Aorta (tissue), 5 donors: ENCODE measurements at regions not wholly inside any gene's neighbourhood (a gene's known extent, or its start where the extent isn't known, plus 50 kb on each side); places are given as distances from the start of the nearest gene placed in this dataset.

Source experiments
- ATAC-seq: fragments of 200-7000 bp; cut with Tn5 transposase; one replicate; pipeline ENCODE4 v1.9.1; 2022; ENCODE audit warnings: moderate library complexity; ENCODE audit not compliant: low FRiP score
- DNase-seq, 2 donors: peaks; one replicate each; pipeline ENCODE4 v3.0.0-alpha.2; 2020
- H3K27ac ChIP-seq, 2 donors: one replicate each; pipeline ENCODE4 v1.5.1; 2013; ENCODE audit warnings: low read length in 2 of 2, mild to moderate bottlenecking in 2 of 2, moderate library complexity in 2 of 2, control low read depth in 1 of 2, inconsistent platforms in 1 of 2, low read depth in 1 of 2
- H3K27me3 ChIP-seq, 2 donors: one replicate each; pipeline ENCODE4 v1.6.1; 2013; ENCODE audit warnings: control low read depth in 1 of 2, low read length in 1 of 2, mild to moderate bottlenecking in 1 of 2, moderate library complexity in 1 of 2; ENCODE audit not compliant: insufficient read depth in 2 of 2, control insufficient read depth in 1 of 2
- H3K36me3 ChIP-seq, 2 donors: one replicate each; pipeline ENCODE4 v1.6.1; 2013; ENCODE audit warnings: control low read depth in 1 of 2, low read length in 1 of 2, mild to moderate bottlenecking in 1 of 2; ENCODE audit not compliant: insufficient read depth in 2 of 2, control insufficient read depth in 1 of 2
- H3K4me1 ChIP-seq, 2 donors: one replicate each; pipeline ENCODE4 v1.6.1; 2013; ENCODE audit warnings: low read length in 2 of 2, control low read depth in 1 of 2, mild to moderate bottlenecking in 1 of 2, moderate library complexity in 1 of 2; ENCODE audit not compliant: insufficient read depth in 2 of 2, control insufficient read depth in 1 of 2
- H3K4me3 ChIP-seq, 2 donors: one replicate each; pipeline ENCODE4 v1.5.1; 2013; ENCODE audit warnings: low read length in 2 of 2, control low read depth in 1 of 2, mild to moderate bottlenecking in 1 of 2
- H3K9me3 ChIP-seq: one replicate; pipeline ENCODE4 v1.6.1; 2013; ENCODE audit warnings: mild to moderate bottlenecking, low read length; ENCODE audit not compliant: control insufficient read depth
- WGBS, 2 donors: extraction: QIAGEN DNeasy Blood & Tissue Kit; methylation state at CpG; one replicate each; pipeline ENCODE4 v1.1.7; 2013; 5-methylcytosine and 5-hydroxymethylcytosine counted together
- intact Hi-C, 2 donors: fragments of 100-400 bp; cut with DNase I; formaldehyde crosslinking; loops; one replicate each; pipeline versions ENCODE4 v1.14.2 to v1.15.0; 2022
- donor health status: healthy with polysubstance abuse.
- donor health status: Bipolar disorder and iron deficiency.
- donor health status: DM: no; HTN: no; CAD: no.
- donor health status: DM: no; HTN: no; CAD: no.
- donor health status: DM: yes; HTN: yes; CAD: no.

DNA sequence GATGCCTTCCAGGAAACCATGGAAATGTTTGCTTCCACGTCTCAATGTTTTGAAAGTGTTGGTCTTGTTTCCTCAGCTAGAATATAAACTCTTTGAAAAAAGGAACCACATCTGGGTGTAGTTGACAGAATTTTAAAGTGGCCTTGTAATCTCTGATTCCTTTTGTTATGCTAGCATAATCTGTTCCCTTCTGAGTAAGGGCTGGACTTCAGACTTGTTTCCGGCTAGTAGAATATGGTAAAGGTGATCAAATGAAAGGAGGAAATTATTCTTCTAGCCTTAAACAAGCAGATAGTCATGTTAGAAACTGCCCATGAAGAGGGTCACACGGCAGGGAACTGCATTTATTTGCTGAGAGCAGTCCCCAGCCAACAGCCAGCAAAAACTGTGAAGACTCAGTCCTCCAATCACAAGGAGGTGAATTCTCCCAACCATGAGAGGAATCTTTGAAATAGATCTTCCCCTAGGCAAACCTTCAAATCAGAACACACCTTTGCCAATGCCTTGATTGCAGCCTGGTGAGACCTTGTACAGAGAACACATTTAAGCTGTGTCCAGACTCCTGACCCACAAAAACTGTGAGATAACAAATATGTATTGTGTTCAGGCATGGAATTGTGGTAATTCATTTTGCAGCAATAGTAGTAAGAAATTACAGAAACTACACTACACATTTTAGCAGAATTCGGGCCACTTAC, 316.9 kb upstream of the SP8 start:
- no peak overlapping the region for H3K27ac ChIP-seq
- WGBS, 2 donors: 72% methylated on average over 4 of the region's 4 CpGs
- H3K27me3 ChIP-seq: no peaks in the 10 kb centered on the region
- intact Hi-C loops: no loop called here
- no peaks in the 10 kb centered on the region for H3K9me3 ChIP-seq
- no peaks in the 10 kb centered on the region for H3K4me1 ChIP-seq
- H3K4me3 ChIP-seq: no peak overlapping the region
- DNase-seq (no peak), ATAC-seq (no peak)
- no peaks in the 10 kb centered on the region for H3K36me3 ChIP-seq

DNA sequence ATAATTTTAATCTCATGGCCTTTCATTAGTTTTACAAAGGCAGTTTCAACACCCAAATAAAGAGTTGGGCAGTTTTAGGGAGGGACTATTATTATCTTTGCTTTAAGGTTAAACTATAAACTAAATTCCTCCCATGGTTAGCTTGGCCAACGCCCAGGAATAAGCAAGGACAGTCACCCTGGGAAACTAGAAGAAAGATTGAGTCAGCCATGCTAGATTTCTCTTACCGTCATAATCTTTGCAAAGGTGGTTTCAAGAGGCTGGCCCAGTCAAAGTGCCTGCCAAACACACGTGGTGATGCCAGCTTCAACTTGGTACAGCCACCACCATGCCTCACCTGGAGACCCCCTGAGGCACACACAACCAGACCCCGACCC, 317.4 kb upstream of the SP8 start:
- no peaks in the 10 kb centered on the region for H3K4me1 ChIP-seq
- no peaks in the 10 kb centered on the region for H3K27me3 ChIP-seq
- intact Hi-C loops: no loop called here
- H3K36me3 ChIP-seq: no peaks in the 10 kb centered on the region
- no peak overlapping the region for H3K27ac ChIP-seq
- no peak for ATAC-seq
- WGBS, 2 donors: 52 to 60% methylated on average over 4 of the region's 4 CpGs
- DNase-seq: no peak
- no peak overlapping the region for H3K4me3 ChIP-seq
- no peaks in the 10 kb centered on the region for H3K9me3 ChIP-seq

DNA sequence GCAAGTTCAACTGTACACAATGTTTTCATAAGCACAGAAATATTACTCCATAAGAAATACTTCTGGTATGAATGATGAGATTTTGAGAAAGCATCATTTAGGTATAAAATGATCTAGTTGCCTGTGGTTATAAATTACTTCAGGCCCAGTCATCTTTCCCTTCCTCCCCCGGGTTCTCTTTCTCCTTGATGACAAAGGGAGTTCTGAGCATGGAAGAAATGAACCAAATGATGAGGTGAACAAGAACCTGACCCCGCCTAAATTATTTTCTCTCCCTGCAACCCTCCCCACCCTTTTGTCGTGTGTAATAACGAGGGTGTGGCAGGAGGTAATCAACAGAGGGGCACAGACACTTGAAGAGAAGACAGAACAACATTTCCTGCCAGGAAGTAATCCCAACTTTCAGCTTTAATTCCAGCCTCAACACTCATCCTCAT, 319.6 kb upstream of the SP8 start:
- Histone ChIP-seq H3K36me3 (no peaks in the 10 kb centered on the region), H3K27ac (no peak overlapping the region), H3K4me1 (no peaks in the 10 kb centered on the region), H3K27me3 (no peaks in the 10 kb centered on the region), H3K4me3 (no peak overlapping the region), H3K9me3 (no peaks in the 10 kb centered on the region)
- DNase-seq (no peak), ATAC-seq (no peak)
- WGBS, 2 donors: 66 to 79% methylated on average over 4 of the region's 4 CpGs
- intact Hi-C loops: no loop called here

DNA sequence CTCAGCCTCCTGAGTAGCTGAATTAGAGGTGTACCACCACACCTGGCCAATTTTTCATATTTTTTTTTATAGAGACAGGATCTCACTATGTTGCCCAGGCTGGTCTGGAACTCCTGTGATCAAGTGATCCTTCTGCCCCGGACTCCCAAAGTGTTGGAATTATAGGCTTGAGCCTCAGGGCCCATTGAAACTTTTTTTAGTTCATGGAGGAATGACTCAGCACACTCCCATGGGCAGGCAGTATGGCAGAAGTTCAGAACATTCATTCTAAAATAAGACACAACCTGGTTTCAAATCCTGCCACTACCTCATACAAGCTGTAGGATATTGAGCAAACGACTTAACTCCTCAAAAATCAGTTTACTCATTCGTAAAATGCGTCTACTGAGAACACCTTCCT, 320.4 kb upstream of the SP8 start:
- ATAC-seq (no peak), DNase-seq (no peak)
- Histone ChIP-seq H3K36me3 (no peaks in the 10 kb centered on the region), H3K4me3 (no peak overlapping the region), H3K27me3 (no peaks in the 10 kb centered on the region), H3K4me1 (no peaks in the 10 kb centered on the region), H3K9me3 (no peaks in the 10 kb centered on the region), H3K27ac (no peak overlapping the region)
- intact Hi-C loops: no loop called here
- WGBS, 2 donors: 75 to 82% methylated on average over 4 of the region's 4 CpGs

DNA sequence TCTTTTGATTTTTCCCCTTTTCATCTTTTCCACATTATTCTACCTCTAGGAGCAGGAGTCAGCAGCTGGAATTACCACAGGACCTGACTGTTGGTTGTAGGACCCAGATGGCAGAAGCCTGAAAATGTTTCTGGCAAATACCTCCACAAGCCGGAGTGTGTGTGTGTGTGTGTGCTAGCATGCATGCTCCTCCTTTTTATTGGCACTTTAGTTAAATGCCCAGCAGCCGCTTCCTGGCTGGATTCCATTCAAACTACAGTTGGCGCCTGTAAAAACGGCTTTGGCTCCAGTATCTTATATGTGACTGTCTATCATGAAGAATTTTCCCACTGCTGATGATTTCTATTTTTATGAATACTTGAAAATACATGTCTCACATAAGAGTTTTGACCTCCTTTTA, 319.7 kb upstream of the SP4 start:
- intact Hi-C loops: no loop called here
- no peak overlapping the region for H3K27ac ChIP-seq
- no peaks in the 10 kb centered on the region for H3K36me3 ChIP-seq
- no peak for ATAC-seq
- H3K4me1 ChIP-seq: no peaks in the 10 kb centered on the region
- no peaks in the 10 kb centered on the region for H3K27me3 ChIP-seq
- 7% methylated on average over 4 of the region's 4 CpGs for WGBS, 2 donors
- no peaks in the 10 kb centered on the region for H3K9me3 ChIP-seq
- no peak for DNase-seq
- no peak overlapping the region for H3K4me3 ChIP-seq

DNA sequence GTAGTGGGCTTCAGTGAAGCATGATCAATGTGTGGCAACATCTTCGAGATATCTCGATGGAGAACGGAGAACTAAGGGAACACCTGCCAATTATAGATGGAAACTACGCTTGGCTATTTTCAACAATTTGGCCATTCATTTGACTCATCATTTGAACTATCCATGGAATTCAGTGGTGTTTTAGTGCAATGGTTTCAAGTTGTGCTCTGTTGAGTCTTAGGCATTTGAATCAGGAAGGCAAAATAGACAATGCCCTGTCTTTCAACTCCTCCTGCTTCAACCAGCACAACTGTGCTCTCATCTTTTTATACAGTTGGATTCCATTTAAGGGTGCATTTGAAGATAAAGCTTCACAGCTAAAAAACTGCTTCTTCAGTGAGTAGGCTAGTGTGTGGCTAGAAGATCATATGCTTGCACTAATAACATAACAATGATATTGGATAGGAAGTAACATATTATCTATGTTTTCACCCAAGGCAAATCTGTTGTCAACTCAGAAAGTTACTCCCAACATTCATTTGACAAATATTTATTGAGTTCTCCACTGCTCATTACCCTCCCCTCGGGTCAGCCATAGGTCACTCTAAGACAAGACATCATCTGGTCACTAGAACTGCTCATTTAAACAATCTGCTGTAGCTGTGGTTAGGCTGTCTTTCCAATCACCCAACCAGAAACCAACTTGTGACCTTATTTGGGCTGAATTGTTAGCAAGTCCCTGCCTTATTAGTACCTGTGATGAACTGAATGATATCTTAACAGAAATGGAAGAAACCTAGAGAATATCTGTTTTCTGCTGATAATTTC, 314.1 kb upstream of the SP4 start:
- Histone ChIP-seq H3K36me3 (no peaks in the 10 kb centered on the region), H3K27ac (no peak overlapping the region), H3K4me1 (no peaks in the 10 kb centered on the region), H3K4me3 (no peak overlapping the region), H3K27me3 (peaks cover 0 to 2% of the 10 kb centered on the region in 2 donors), H3K9me3 (no peaks in the 10 kb centered on the region)
- ATAC-seq (no peak), DNase-seq (no peak)
- intact Hi-C loops: no loop called here
- 83 to 84% methylated on average over 5 of the region's 5 CpGs for WGBS, 2 donors

DNA sequence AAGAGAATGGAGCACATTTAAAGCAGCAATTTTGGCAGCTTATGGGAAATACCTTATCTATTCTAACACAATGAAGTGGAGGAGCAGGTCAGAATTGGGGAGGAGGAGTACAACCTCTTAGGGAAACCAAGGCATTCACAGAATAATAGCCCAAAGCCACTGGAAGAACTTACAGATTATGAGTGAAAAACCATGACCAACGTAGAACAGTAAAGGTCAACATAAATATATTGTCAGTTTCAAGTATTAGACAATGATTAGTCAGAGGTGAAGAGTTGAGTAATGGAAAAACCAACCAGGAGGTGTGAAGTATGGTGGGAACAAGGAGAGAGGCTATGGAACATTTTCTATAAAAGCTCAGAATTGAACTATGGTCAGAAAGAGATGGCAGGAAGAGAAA, 304.3 kb upstream of the SP4 start:
- intact Hi-C loops: no loop called here
- 62 to 71% methylated on average over 1 of the region's 1 CpG for WGBS, 2 donors
- no peak overlapping the region for H3K27ac ChIP-seq

DNA sequence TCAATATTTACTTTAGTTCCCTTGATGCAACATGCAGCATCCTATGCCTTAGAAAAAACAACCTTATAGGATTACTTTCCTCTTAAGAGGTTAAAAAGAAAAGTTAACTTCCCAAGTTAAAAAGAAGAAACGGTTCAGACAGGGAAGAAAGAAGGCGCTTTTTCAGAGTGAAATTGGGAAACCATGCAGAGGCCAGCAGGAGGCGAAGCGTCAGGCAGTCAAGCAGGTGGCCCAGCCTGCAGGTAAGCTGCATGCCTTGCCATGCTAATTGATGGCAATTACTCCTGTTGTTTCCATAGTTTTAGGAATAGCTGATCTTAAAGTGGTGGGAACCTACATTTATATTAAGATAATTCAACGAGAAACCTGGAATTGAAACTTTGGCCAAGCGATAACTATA, 302.6 kb upstream of the SP4 start:
- no peak overlapping the region for H3K27ac ChIP-seq
- 58 to 59% methylated on average over 6 of the region's 6 CpGs for WGBS, 2 donors
- H3K4me3 ChIP-seq: no peak overlapping the region
- no peaks in the 10 kb centered on the region for H3K4me1 ChIP-seq
- no peaks in the 10 kb centered on the region for H3K9me3 ChIP-seq
- intact Hi-C loops: no loop called here
- DNase-seq (no peak), ATAC-seq (no peak)
- no peaks in the 10 kb centered on the region for H3K36me3 ChIP-seq
- H3K27me3 ChIP-seq: no peaks in the 10 kb centered on the region

More for the DNA sequence above, 304.3 kb upstream of the SP4 start:
- Histone ChIP-seq H3K9me3 (no peaks in the 10 kb centered on the region), H3K27me3 (no peaks in the 10 kb centered on the region), H3K4me3 (no peak overlapping the region), H3K4me1 (no peaks in the 10 kb centered on the region), H3K36me3 (no peaks in the 10 kb centered on the region)
- ATAC-seq (no peak), DNase-seq (no peak)
